Body of pancreas (tissue), 4 donors: ENCODE measurements at regions not wholly inside any gene's neighbourhood (a gene's known extent, or its start where the extent isn't known, plus 50 kb on each side); places are given as distances from the start of the nearest gene placed in this dataset.

Source experiments
- CTCF ChIP-seq, 7 experiments: fragments of 450-650 bp in 4 of 7; fragments of 200-600 bp in 3 of 7; sonication (generic) in 3 of 7; IDR thresholded peaks; one replicate each; pipeline ENCODE4 v1.5.1; 2016 to 2019; ENCODE audit warnings: antibody characterized with exemption in 7 of 7
- POLR2A ChIP-seq, 3 donors: fragments of 450-650 bp; IDR thresholded peaks; one replicate each; pipeline ENCODE4 v1.6.1; 2016; ENCODE audit warnings: antibody characterized with exemption in 3 of 3, mild to moderate bottlenecking in 2 of 3

DNA sequence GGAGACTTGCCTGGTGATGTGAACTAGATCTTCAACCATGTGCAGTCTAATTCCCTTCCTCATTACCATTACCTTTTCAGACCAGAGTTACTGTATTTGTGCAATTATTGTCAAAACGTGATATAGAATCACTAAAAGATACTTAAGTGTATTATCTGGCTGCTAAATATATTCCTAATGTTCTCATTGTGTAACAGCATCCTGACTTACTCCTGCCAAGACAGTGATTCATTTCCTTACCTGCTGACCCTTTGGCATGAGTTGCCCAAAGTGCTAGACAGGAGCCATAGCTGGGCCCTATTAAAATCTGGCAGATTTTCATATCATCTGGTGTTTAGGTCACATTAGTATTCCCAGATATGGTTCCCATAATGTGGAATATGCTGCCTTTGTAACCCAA is 598.3 kb upstream of the CAMK1G start:
- TF ChIP-seq CTCF (IDR thresholded peaks at IDR 0.05) (no peak), POLR2A (IDR thresholded peaks at IDR 0.05) (no peak)
